Gastrocnemius medialis (tissue), 4 donors: ENCODE measurements at regions not wholly inside any gene's neighbourhood (a gene's known extent, or its start where the extent isn't known, plus 50 kb on each side); places are given as distances from the start of the nearest gene placed in this dataset.

ENCODE experiments used
- POLR2A ChIP-seq, 2 donors: fragments of 450-650 bp; IDR thresholded peaks; one replicate each; pipeline ENCODE4 v1.6.1; 2017; ENCODE audit warnings: antibody characterized with exemption in 2 of 2, mild to moderate bottlenecking in 2 of 2, moderate library complexity in 2 of 2
- TF ChIP-seq, protein P1 (sequence below), 5 experiments: fragments of 450-650 bp in 3 of 5; fragments of 200-600 bp in 2 of 5; sonication (generic) in 2 of 5; IDR thresholded peaks in 4 of 5; conservative IDR thresholded peaks in 1 of 5; 1 replicate in 4 of 5; 2 replicates in 1 of 5; pipeline ENCODE4 v1.5.1; 2016 to 2019; ENCODE audit warnings: antibody characterized with exemption in 5 of 5, mild to moderate bottlenecking in 3 of 5, moderate library complexity in 3 of 5

DNA sequence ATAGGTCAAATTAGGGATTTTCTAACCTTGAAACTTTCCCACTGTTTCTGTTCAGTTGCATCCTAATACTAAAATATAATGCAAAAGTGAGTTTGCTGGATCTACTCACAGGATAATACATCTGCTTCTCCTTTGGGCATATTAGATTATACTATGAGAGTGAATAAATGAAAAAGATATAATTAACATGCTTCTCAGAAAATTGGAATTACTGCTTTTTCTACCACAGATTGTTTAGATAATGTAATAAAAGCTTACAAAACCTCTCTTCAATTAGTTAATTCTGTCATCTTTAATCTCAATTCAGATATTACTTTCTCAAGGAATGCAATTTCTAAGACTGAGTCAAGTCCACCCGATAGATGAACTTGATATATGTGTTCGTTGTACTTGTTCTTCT lies 1077.2 kb upstream of the CDH2 start:
- TF ChIP-seq, protein P1, sequence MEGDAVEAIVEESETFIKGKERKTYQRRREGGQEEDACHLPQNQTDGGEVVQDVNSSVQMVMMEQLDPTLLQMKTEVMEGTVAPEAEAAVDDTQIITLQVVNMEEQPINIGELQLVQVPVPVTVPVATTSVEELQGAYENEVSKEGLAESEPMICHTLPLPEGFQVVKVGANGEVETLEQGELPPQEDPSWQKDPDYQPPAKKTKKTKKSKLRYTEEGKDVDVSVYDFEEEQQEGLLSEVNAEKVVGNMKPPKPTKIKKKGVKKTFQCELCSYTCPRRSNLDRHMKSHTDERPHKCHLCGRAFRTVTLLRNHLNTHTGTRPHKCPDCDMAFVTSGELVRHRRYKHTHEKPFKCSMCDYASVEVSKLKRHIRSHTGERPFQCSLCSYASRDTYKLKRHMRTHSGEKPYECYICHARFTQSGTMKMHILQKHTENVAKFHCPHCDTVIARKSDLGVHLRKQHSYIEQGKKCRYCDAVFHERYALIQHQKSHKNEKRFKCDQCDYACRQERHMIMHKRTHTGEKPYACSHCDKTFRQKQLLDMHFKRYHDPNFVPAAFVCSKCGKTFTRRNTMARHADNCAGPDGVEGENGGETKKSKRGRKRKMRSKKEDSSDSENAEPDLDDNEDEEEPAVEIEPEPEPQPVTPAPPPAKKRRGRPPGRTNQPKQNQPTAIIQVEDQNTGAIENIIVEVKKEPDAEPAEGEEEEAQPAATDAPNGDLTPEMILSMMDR (IDR thresholded peaks at IDR 0.05 in 4 of 5, conservative IDR thresholded peaks at IDR 0.05 in 1 of 5): no peak
- TF ChIP-seq POLR2A (IDR thresholded peaks at IDR 0.05): no peak
